A673 (cell line): ENCODE measurements at regions not wholly inside any gene's neighbourhood (a gene's known extent, or its start where the extent isn't known, plus 50 kb on each side); places are given as distances from the start of the nearest gene placed in this dataset.

ENCODE experiments used
- BruUV-seq: library from RNA; stranded (reverse); fragments of 400-500 nt; replicated peaks from 2 replicates; lab custom pipeline; 2021; lab: Mats Ljungman, UMichigan
- CTCF ChIA-PET: fragments of 300-600 bp; sonication (Branson Sonifier 250); formaldehyde crosslinking; loops from one replicate; lab custom pipeline; 2022; ENCODE audit warnings: antibody characterized with exemption; lab: Charles Lee
- POLR2A ChIA-PET: fragments of 300-600 bp; sonication (Branson Sonifier 250); formaldehyde crosslinking; loops from one replicate; lab custom pipeline; 2022; ENCODE audit warnings: antibody characterized with exemption; ENCODE audit not compliant: low non-redundant PET; lab: Charles Lee
- DNase-seq: peaks from one replicate; pipeline ENCODE4 v3.0.0-alpha.2; 2015; ENCODE audit warnings: low spot score
- H3K27ac ChIP-seq: fragments of 200-600 bp; sonication (generic); 2 replicates; pipeline ENCODE4 v1.5.1; 2016; ENCODE audit warnings: mixed run types, low read depth, mild to moderate bottlenecking, mixed read lengths, antibody characterized with exemption, low read length; ENCODE audit not compliant: poor library complexity, severe bottlenecking
- H3K27me3 ChIP-seq: fragments of 200-600 bp; sonication (generic); replicated peaks from 2 replicates; pipeline ENCODE4 v1.6.1; 2017; ENCODE audit warnings: mixed run types, low read depth, mild to moderate bottlenecking, mixed read lengths, antibody characterized with exemption, low read length; ENCODE audit not compliant: insufficient read depth, poor library complexity
- H3K36me3 ChIP-seq: fragments of 200-600 bp; sonication (generic); 2 replicates; pipeline ENCODE4 v1.6.1; 2016; ENCODE audit warnings: mixed run types, mild to moderate bottlenecking, mixed read lengths, antibody characterized with exemption, low read length; ENCODE audit not compliant: insufficient read depth, poor library complexity, severe bottlenecking
- H3K4me1 ChIP-seq: fragments of 200-600 bp; sonication (generic); 2 replicates; pipeline ENCODE4 v1.6.1; 2017; ENCODE audit warnings: mixed run types, mild to moderate bottlenecking, mixed read lengths, antibody characterized with exemption, low read length; ENCODE audit not compliant: insufficient read depth, poor library complexity, severe bottlenecking
- H3K4me3 ChIP-seq: fragments of 200-600 bp; sonication (generic); 2 replicates; pipeline ENCODE4 v1.5.1; 2016; ENCODE audit warnings: low read depth, mixed run types, mild to moderate bottlenecking, mixed read lengths, low read length; ENCODE audit not compliant: poor library complexity, severe bottlenecking
- H3K9me3 ChIP-seq: fragments of 200-600 bp; sonication (generic); 2 replicates; pipeline ENCODE4 v1.6.1; 2016; ENCODE audit warnings: mixed run types, low read depth, mild to moderate bottlenecking, mixed read lengths, antibody characterized with exemption, low read length; ENCODE audit not compliant: poor library complexity, severe bottlenecking
- CTCF ChIP-seq: fragments of 300-800, 200-600 bp; sonication (generic); conservative IDR thresholded peaks from 2 replicates; pipeline ENCODE4 v1.5.1; 2017; ENCODE audit warnings: low read depth, mild to moderate bottlenecking, antibody characterized with exemption, low read length, moderate library complexity, mixed read lengths
- EZH2 ChIP-seq: fragments of 200-600 bp; sonication (generic); IDR thresholded peaks from 2 replicates; pipeline ENCODE4 v1.6.1; 2017; ENCODE audit warnings: borderline replicate concordance, low read depth, mild to moderate bottlenecking, mixed read lengths, antibody characterized with exemption, low read length; ENCODE audit not compliant: poor library complexity, severe bottlenecking
- intact Hi-C: fragments of 100-400 bp; cut with micrococcal nuclease; formaldehyde crosslinking; loops from one replicate; pipeline ENCODE4 v1.10.0; 2022; ENCODE audit not compliant: unreplicated experiment

- Histone ChIP-seq H3K36me3 (no peaks in the 10 kb centered on the region), H3K4me1 (peaks cover 4% of the 10 kb centered on the region), H3K9me3 (no peaks in the 10 kb centered on the region), H3K27me3 (no peaks in the 10 kb centered on the region), H3K4me3 (no peak overlapping the region), H3K27ac (no peak overlapping the region)
- ChIA-PET POLR2A (interaction anchor here (0.6 kb wide), 1 partner anchor 20 kb away, joined by 3 read pairs; no protein-coding TSS in a partner anchor), CTCF (interaction anchor here (0.6 to 6.6 kb wide), 5 partner anchors 37 to 347 kb away, joined by 3 to 203 read pairs (median 5); no protein-coding TSS in a partner anchor)
- intact Hi-C loops, result loop anchor here (1.0 to 10.0 kb wide), 3 partner anchors 64 to 380 kb away; partner anchors contain the start of genes CDC26 and PRPF4
- no TSS peak for BruUV-seq
- DNase-seq, result no peak
- TF ChIP-seq CTCF, result no peak
- no peak for TF ChIP-seq EZH2
Measured at GRCh38 chr9:113654605-113655428, 191.3 kb downstream of the RGS3 start.

- POLR2A ChIA-PET, result interaction anchor here (0.7 kb wide), 1 partner anchor 211 kb away, joined by 4 read pairs; no protein-coding TSS in a partner anchor
- H3K4me3 ChIP-seq, result no peak overlapping the region
- DNase-seq, result no peak
- peaks cover 5% of the 10 kb centered on the region for H3K27me3 ChIP-seq
- no TSS peak for BruUV-seq
- CTCF ChIA-PET, result interaction anchor here (0.6 to 6.6 kb wide), 8 partner anchors 63 to 382 kb away, joined by 3 to 203 read pairs (median 6); partner anchors contain the start of genes ALAD, CDC26 and PRPF4
- intact Hi-C loops, result loop anchor here (10.0 kb wide), 2 partner anchors 342 to 382 kb away; partner anchors contain the start of genes CDC26 and PRPF4
- H3K36me3 ChIP-seq, result no peaks in the 10 kb centered on the region
- no peaks in the 10 kb centered on the region for H3K9me3 ChIP-seq
- H3K4me1 ChIP-seq, result peaks cover 4% of the 10 kb centered on the region
- no peak overlapping the region for H3K27ac ChIP-seq
- TF ChIP-seq EZH2, result no peak
- TF ChIP-seq CTCF, result no peak
Measured at GRCh38 chr9:113656771-113657670, 193.5 kb downstream of the RGS3 start.
